Ishikawa (cell line): ENCODE measurements at regions not wholly inside any gene's neighbourhood (a gene's known extent, or its start where the extent isn't known, plus 50 kb on each side); places are given as distances from the start of the nearest gene placed in this dataset.

Source experiments
- EGR1 ChIP-seq: IDR thresholded peaks from 2 replicates; pipeline ENCODE4 v1.6.1; 2012
- RAD21 ChIP-seq: IDR thresholded peaks from 2 replicates; pipeline ENCODE4 v1.6.1; 2012; ENCODE audit warnings: low read depth
- YY1 ChIP-seq: IDR thresholded peaks from 2 replicates; pipeline ENCODE4 v1.6.1; 2012; ENCODE audit warnings: low read depth
- TF ChIP-seq, protein P1 (sequence below): IDR thresholded peaks from 2 replicates; pipeline ENCODE4 v1.6.1; 2012

DNA sequence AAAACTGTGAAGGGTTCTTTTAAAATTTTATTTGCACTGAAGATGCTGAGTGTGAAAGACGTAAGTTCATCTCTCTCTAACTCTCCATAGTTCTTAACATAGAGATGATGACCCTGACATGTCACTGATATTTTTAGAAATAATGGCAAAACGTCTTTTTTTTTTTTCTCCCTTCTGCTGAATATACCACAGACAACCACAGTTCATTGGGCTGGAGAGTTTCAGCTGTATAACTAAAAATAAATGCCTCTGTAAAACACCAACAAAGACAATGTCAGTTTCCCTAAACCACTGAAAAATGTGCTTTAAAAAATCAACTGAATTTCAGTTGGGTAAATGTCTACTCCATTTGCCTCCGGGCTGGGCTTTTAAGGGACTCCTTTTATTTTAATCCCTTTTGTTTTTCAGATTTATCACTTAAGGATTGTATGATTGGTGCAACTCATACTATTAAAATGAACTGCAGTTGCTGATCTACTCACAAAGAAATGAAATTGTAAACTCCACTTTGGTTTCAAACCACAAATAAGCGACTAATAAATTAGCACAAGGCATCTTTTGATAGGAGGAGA lies 830.9 kb upstream of the WWC1 start:
- TF ChIP-seq, protein P1, sequence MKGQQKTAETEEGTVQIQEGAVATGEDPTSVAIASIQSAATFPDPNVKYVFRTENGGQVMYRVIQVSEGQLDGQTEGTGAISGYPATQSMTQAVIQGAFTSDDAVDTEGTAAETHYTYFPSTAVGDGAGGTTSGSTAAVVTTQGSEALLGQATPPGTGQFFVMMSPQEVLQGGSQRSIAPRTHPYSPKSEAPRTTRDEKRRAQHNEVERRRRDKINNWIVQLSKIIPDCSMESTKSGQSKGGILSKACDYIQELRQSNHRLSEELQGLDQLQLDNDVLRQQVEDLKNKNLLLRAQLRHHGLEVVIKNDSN, result no peak
- no peak for TF ChIP-seq YY1
- TF ChIP-seq EGR1, result no peak
- TF ChIP-seq RAD21, result no peak
